SK-N-SH (cell line): ENCODE measurements at regions not wholly inside any gene's neighbourhood (a gene's known extent, or its start where the extent isn't known, plus 50 kb on each side); places are given as distances from the start of the nearest gene placed in this dataset.

Source experiments
- CTCF ChIA-PET: fragments of 300-600, 350-600 bp; formaldehyde crosslinking; extraction: SDS; loops from one replicate; lab custom pipeline; 2021; lab: Yijun Ruan, JAX
- POLR2A ChIA-PET: fragments of 350-600 bp; sonication (Branson Sonifier 250); formaldehyde crosslinking; extraction: SDS; loops from one replicate; lab custom pipeline; 2020; ENCODE audit warnings: antibody characterized with exemption, inconsistent platforms; lab: Yijun Ruan, JAX
- DNase-seq: peaks from one replicate; pipeline ENCODE4 v3.0.0; 2012
- H2AFZ ChIP-seq: fragments of 200-600 bp; sonication (generic); 2 replicates; pipeline ENCODE4 v1.8.1; 2016; ENCODE audit warnings: antibody characterized with exemption, mild to moderate bottlenecking, low read depth
- H3F3A ChIP-seq: fragments of 200-600 bp; sonication (generic); replicated peaks from 2 replicates; pipeline ENCODE3; 2016; ENCODE audit warnings: antibody characterized with exemption, mild to moderate bottlenecking; ENCODE audit not compliant: insufficient read depth
- H3K27ac ChIP-seq, 2 experiments: fragments of 200-500 bp in 1 of 2; fragments of 200-600 bp in 1 of 2; sonication (Bioruptor generic) in 1 of 2; sonication (generic), shearing (Covaris generic) in 1 of 2; 2 replicates each; pipeline versions ENCODE4 v1.5.1 to v1.6.1; 2014 to 2016; ENCODE audit warnings: low read depth in 2 of 2, inconsistent platforms in 1 of 2, low read length in 1 of 2, mild to moderate bottlenecking in 1 of 2, mixed read lengths in 1 of 2
- H3K27me3 ChIP-seq: fragments of 200-600 bp; sonication (generic), shearing (Covaris generic); 2 replicates; pipeline ENCODE4 v1.6.1; 2016; ENCODE audit warnings: mixed run types; ENCODE audit not compliant: insufficient read depth
- H3K36me3 ChIP-seq, 2 experiments: fragments of 200-500 bp in 1 of 2; fragments of 200-600 bp in 1 of 2; sonication (Bioruptor generic) in 1 of 2; sonication (generic) in 1 of 2; replicated peaks in 1 of 2; 2 replicates each; pipeline versions ENCODE3 to v1.5.1; 2014 to 2016; ENCODE audit warnings: low read length in 1 of 2, mild to moderate bottlenecking in 1 of 2; ENCODE audit not compliant: insufficient read depth in 2 of 2, control insufficient read depth in 1 of 2
- H3K4me1 ChIP-seq, 2 experiments: fragments of 200-500 bp in 1 of 2; fragments of 200-600 bp in 1 of 2; sonication (Bioruptor generic) in 1 of 2; sonication (generic), shearing (Covaris generic) in 1 of 2; 2 replicates each; pipeline versions ENCODE4 v1.5.1 to v1.6.1; 2014 to 2016; ENCODE audit warnings: low read depth in 1 of 2, low read length in 1 of 2, mixed run types in 1 of 2; ENCODE audit not compliant: insufficient read depth in 2 of 2, control insufficient read depth in 1 of 2
- H3K4me2 ChIP-seq: fragments of 200-600 bp; sonication (generic), shearing (Covaris generic); 2 replicates; pipeline ENCODE4 v1.6.1; 2017; ENCODE audit warnings: mixed run types
- H3K4me3 ChIP-seq, 2 experiments: fragments of 200-500 bp in 1 of 2; fragments of 200-600 bp in 1 of 2; sonication (Bioruptor generic) in 1 of 2; sonication (generic), shearing (Covaris generic) in 1 of 2; 2 replicates each; pipeline versions ENCODE4 v1.5.1 to v1.8.1; 2014 to 2016; ENCODE audit warnings: low read depth in 2 of 2, inconsistent platforms in 1 of 2, low read length in 1 of 2, mild to moderate bottlenecking in 1 of 2, mixed read lengths in 1 of 2, moderate library complexity in 1 of 2
- H3K79me2 ChIP-seq: fragments of 200-600 bp; sonication (generic); 2 replicates; pipeline ENCODE4 v1.8.1; 2017; ENCODE audit warnings: mild to moderate bottlenecking; ENCODE audit not compliant: insufficient read depth
- H3K9ac ChIP-seq: fragments of 200-600 bp; sonication (generic); 2 replicates; pipeline ENCODE4 v1.6.1; 2017; ENCODE audit warnings: mixed run types
- H3K9me2 ChIP-seq: fragments of 200-600 bp; sonication (generic); 2 replicates; pipeline ENCODE4 v1.6.1; 2017; ENCODE audit warnings: mixed run types
- H3K9me3 ChIP-seq: fragments of 200-600 bp; sonication (generic); 2 replicates; pipeline ENCODE4 v1.6.1; 2017; ENCODE audit warnings: mixed run types, mild to moderate bottlenecking, moderate library complexity
- H4K20me1 ChIP-seq: fragments of 200-600 bp; sonication (generic); 2 replicates; pipeline ENCODE4 v1.6.1; 2017; ENCODE audit warnings: mild to moderate bottlenecking, mixed run types; ENCODE audit not compliant: insufficient read depth
- FOSL2 ChIP-seq: IDR thresholded peaks from 2 replicates; pipeline ENCODE4 v1.4.0; 2012; ENCODE audit warnings: low read depth, mild to moderate bottlenecking, moderate library complexity, borderline replicate concordance
- FOXJ3 ChIP-seq: sonication (generic); formaldehyde crosslinking; IDR thresholded peaks from 2 replicates; pipeline ENCODE4 v1.5.1; 2020; ENCODE audit warnings: mild to moderate bottlenecking, missing genetic modification reagents
- JUND ChIP-seq: IDR thresholded peaks from 2 replicates; pipeline ENCODE4 v1.4.0; 2012
- NFIC ChIP-seq: IDR thresholded peaks from 2 replicates; pipeline ENCODE4 v1.4.0; 2012; ENCODE audit warnings: borderline replicate concordance
- PBX3 ChIP-seq: IDR thresholded peaks from 2 replicates; pipeline ENCODE4; 2012
- POLR2AphosphoS5 ChIP-seq: IDR thresholded peaks from 2 replicates; pipeline ENCODE4 v1.6.1; 2012; ENCODE audit warnings: low read depth, low read length
- RAD21 ChIP-seq: IDR thresholded peaks from 2 replicates; pipeline ENCODE4 v1.6.1; 2012; ENCODE audit warnings: mild to moderate bottlenecking, low read length
- RCOR1 ChIP-seq: fragments of 150-350 bp; IDR thresholded peaks from 2 replicates; pipeline ENCODE4 v1.6.1; 2017; ENCODE audit warnings: antibody characterized with exemption, low read length
- RFX5 ChIP-seq: IDR thresholded peaks from 2 replicates; pipeline ENCODE4 v1.6.1; 2012; ENCODE audit warnings: mild to moderate bottlenecking, improper control_type of control experiment, low read length
- RXRA ChIP-seq: IDR thresholded peaks from 2 replicates; pipeline ENCODE4 v1.4.0; 2012; ENCODE audit warnings: low read depth, mild to moderate bottlenecking, borderline replicate concordance
- TCF12 ChIP-seq: IDR thresholded peaks from 2 replicates; pipeline ENCODE4 v1.4.0; 2012
- USF1 ChIP-seq: IDR thresholded peaks from 2 replicates; pipeline ENCODE4 v1.4.0; 2012; ENCODE audit warnings: low read depth, borderline replicate concordance
- YY1 ChIP-seq: IDR thresholded peaks from 2 replicates; pipeline ENCODE4 v1.4.0; 2012; ENCODE audit warnings: low read depth, mild to moderate bottlenecking
- WGBS: methylation state at CpG from one replicate; pipeline ENCODE4 v1.1.6; 2017; ENCODE audit warnings: low lambda C conversion rate; 5-methylcytosine and 5-hydroxymethylcytosine counted together

GRCh38 chr3:64353226-64353625 lies 128.0 kb upstream of the PRICKLE2 start:
- Histone ChIP-seq H3F3A (peaks cover 21% of the 10 kb centered on the region), H3K9ac (peak overlapping the region; percentile 24; the same call in 1 of the 2 replicates)
- no peak for TF ChIP-seq NFIC
- TF ChIP-seq RAD21: no peak
- TF ChIP-seq FOXJ3: no peak
- no peak for TF ChIP-seq RXRA
- TF ChIP-seq TCF12: no peak
- no peak for TF ChIP-seq RFX5
- TF ChIP-seq PBX3: no peak
- TF ChIP-seq RCOR1: no peak
- TF ChIP-seq, all 33 proteins: peak for 0
- ChIA-PET POLR2A (no interaction called here), CTCF (no interaction called here)
- Histone ChIP-seq H3K4me2 (no peak overlapping the region), H3K79me2 (no peaks in the 10 kb centered on the region), H2AFZ (no peak overlapping the region), H3K27ac (peak overlapping the region in 1 of 2 experiments; percentile 67; a peak in 2 of 4 replicates), H3K27me3 (no peaks in the 10 kb centered on the region), H3K9me3 (no peaks in the 10 kb centered on the region), H4K20me1 (no peaks in the 10 kb centered on the region), H3K36me3 (no peaks in the 10 kb centered on the region), H3K4me3 (no peak overlapping the region), H3K4me1 (peaks cover 8 to 42% of the 10 kb centered on the region in 2 experiments), H3K9me2 (no peaks in the 10 kb centered on the region)
- 77% methylated on average over 6 of the region's 6 CpGs for WGBS
- no peak for DNase-seq

GRCh38 chr3:64352639-64352992 lies 127.3 kb upstream of the PRICKLE2 start:
- Histone ChIP-seq H3K79me2 (no peaks in the 10 kb centered on the region), H3K4me1 (peaks cover 8 to 42% of the 10 kb centered on the region in 2 experiments), H3K27ac (peak overlapping the region in 1 of 2 experiments; percentile 67; a peak in 2 of 4 replicates), H2AFZ (no peak overlapping the region), H3K4me2 (peak overlapping the region; percentile 54), H4K20me1 (no peaks in the 10 kb centered on the region), H3K27me3 (no peaks in the 10 kb centered on the region), H3K9ac (peak overlapping the region; percentile 24; the same call in 1 of the 2 replicates), H3K9me2 (no peaks in the 10 kb centered on the region), H3K9me3 (no peaks in the 10 kb centered on the region), H3K4me3 (no peak overlapping the region), H3K36me3 (no peaks in the 10 kb centered on the region), H3F3A (peaks cover 21% of the 10 kb centered on the region)
- no peak for DNase-seq
- TF ChIP-seq RAD21 (no peak), YY1 (no peak), FOSL2 (no peak), JUND (no peak), NFIC (peak; percentile 20; the same call in 1 of the 2 replicates), POLR2AphosphoS5 (no peak), USF1 (no peak)
- CTCF ChIA-PET: no interaction called here
- 61% methylated on average over 1 of the region's 1 CpG for WGBS
- POLR2A ChIA-PET: no interaction called here
